ENCODE measurements at regions not wholly inside any gene's neighbourhood (a gene's known extent, or its start where the extent isn't known, plus 50 kb on each side); places are given as distances from the start of the nearest gene placed in this dataset.

- TF ChIP-seq CTCF (conservative IDR thresholded peaks at IDR 0.05; ENCODE audit: low read length) (no peak), EZH2phosphoT487 (IDR thresholded peaks at IDR 0.05; ENCODE audit: borderline replicate concordance) (no peak)
- no peaks in the 10 kb centered on the region for H3K36me3 ChIP-seq (ENCODE audit: insufficient read depth, low read length)
- H3K9me2 ChIP-seq (replicated peaks; ENCODE audit: low read depth, low read length), result no peaks in the 10 kb centered on the region
- H3K9me3 ChIP-seq (ENCODE audit: insufficient read depth, low read depth, low read length), result no peaks in the 10 kb centered on the region
- no peaks in the 10 kb centered on the region for H4K20me1 ChIP-seq (ENCODE audit: insufficient read depth, low read length, poor library complexity, severe bottlenecking)
- H3K4me1 ChIP-seq (ENCODE audit: insufficient read depth, low read length, poor library complexity, severe bottlenecking), result no peaks in the 10 kb centered on the region
- no peak overlapping the region for H3K4me3 ChIP-seq (ENCODE audit: low read length, poor library complexity, severe bottlenecking)
- no peak overlapping the region for H2AFZ ChIP-seq (ENCODE audit: low read length)
- no peak overlapping the region for H3K9ac ChIP-seq (ENCODE audit: low read depth, low read length, poor library complexity, severe bottlenecking)
- no peak overlapping the region for H3K4me2 ChIP-seq (ENCODE audit: low read depth, low read length, poor library complexity, severe bottlenecking)
- no peaks in the 10 kb centered on the region for H3F3A ChIP-seq (ENCODE audit: low read depth)
- no peaks in the 10 kb centered on the region for H3K79me2 ChIP-seq (ENCODE audit: insufficient read depth, low read length)
- no peaks in the 10 kb centered on the region for H3K27me3 ChIP-seq (ENCODE audit: insufficient read depth, low read length, poor library complexity, severe bottlenecking)
Observed at GRCh38 chr4:73676136-73676535, 55.9 kb upstream of the RASSF6 start.

- no peaks in the 10 kb centered on the region for H3K79me2 ChIP-seq (ENCODE audit: insufficient read depth, low read length)
- H3K9me3 ChIP-seq (ENCODE audit: insufficient read depth, low read depth, low read length), result no peaks in the 10 kb centered on the region
- no peak overlapping the region for H3K4me2 ChIP-seq (ENCODE audit: low read depth, low read length, poor library complexity, severe bottlenecking)
- H3F3A ChIP-seq (ENCODE audit: low read depth), result no peaks in the 10 kb centered on the region
- no peaks in the 10 kb centered on the region for H3K4me1 ChIP-seq (ENCODE audit: insufficient read depth, low read length, poor library complexity, severe bottlenecking)
- H3K36me3 ChIP-seq (ENCODE audit: insufficient read depth, low read length), result no peaks in the 10 kb centered on the region
- no peak overlapping the region for H3K9ac ChIP-seq (ENCODE audit: low read depth, low read length, poor library complexity, severe bottlenecking)
- H3K4me3 ChIP-seq (ENCODE audit: low read length, poor library complexity, severe bottlenecking), result no peak overlapping the region
- no peaks in the 10 kb centered on the region for H3K9me2 ChIP-seq (replicated peaks; ENCODE audit: low read depth, low read length)
- H3K27me3 ChIP-seq (ENCODE audit: insufficient read depth, low read length, poor library complexity, severe bottlenecking), result no peaks in the 10 kb centered on the region
- no peak overlapping the region; the same call in 1 of the 2 replicates for H2AFZ ChIP-seq (ENCODE audit: low read length)
- TF ChIP-seq EZH2phosphoT487 (IDR thresholded peaks at IDR 0.05; ENCODE audit: borderline replicate concordance) (no peak), CTCF (conservative IDR thresholded peaks at IDR 0.05; ENCODE audit: low read length) (no peak)
- no peaks in the 10 kb centered on the region for H4K20me1 ChIP-seq (ENCODE audit: insufficient read depth, low read length, poor library complexity, severe bottlenecking)
Observed at GRCh38 chr4:73676861-73677323, 56.7 kb upstream of the RASSF6 start.

DNA sequence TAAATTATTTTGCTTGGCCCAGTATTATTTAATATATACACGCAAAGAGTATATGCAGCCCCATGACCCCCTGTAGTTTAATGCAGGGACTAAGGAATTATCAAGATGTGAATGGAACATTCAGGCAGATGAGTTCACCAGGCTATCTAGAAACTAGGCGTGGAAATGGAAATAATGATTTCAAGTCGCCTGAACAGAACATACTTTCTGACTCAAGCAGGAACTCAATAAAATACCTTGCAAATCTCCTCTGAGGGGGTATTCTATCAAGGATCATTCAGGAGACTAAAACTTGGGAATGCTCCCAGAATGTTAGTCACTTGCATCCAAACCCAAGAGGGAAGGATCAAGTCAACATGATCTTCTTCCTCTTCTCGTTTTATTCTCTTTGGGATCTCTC, 59.6 kb upstream of the RASSF6 start:
- Histone ChIP-seq H3K27me3 (ENCODE audit: insufficient read depth, low read length, poor library complexity, severe bottlenecking) (no peaks in the 10 kb centered on the region), H3K9ac (ENCODE audit: low read depth, low read length, poor library complexity, severe bottlenecking) (no peak overlapping the region), H3K36me3 (ENCODE audit: insufficient read depth, low read length) (no peaks in the 10 kb centered on the region), H3K4me1 (ENCODE audit: insufficient read depth, low read length, poor library complexity, severe bottlenecking) (no peaks in the 10 kb centered on the region), H3K79me2 (ENCODE audit: insufficient read depth, low read length) (no peaks in the 10 kb centered on the region), H3K4me2 (ENCODE audit: low read depth, low read length, poor library complexity, severe bottlenecking) (no peak overlapping the region), H3K9me3 (ENCODE audit: insufficient read depth, low read depth, low read length) (no peaks in the 10 kb centered on the region), H3F3A (ENCODE audit: low read depth) (no peaks in the 10 kb centered on the region), H3K4me3 (ENCODE audit: low read length, poor library complexity, severe bottlenecking) (no peak overlapping the region), H3K9me2 (replicated peaks; ENCODE audit: low read depth, low read length) (no peaks in the 10 kb centered on the region), H2AFZ (ENCODE audit: low read length) (no peak overlapping the region; the same call in 1 of the 2 replicates), H4K20me1 (ENCODE audit: insufficient read depth, low read length, poor library complexity, severe bottlenecking) (no peaks in the 10 kb centered on the region)
- TF ChIP-seq CTCF (conservative IDR thresholded peaks at IDR 0.05; ENCODE audit: low read length) (no peak), EZH2phosphoT487 (IDR thresholded peaks at IDR 0.05; ENCODE audit: borderline replicate concordance) (no peak)

All from Loucy (cell line).